ENCODE measurements at regions not wholly inside any gene's neighbourhood (a gene's known extent, or its start where the extent isn't known, plus 50 kb on each side); places are given as distances from the start of the nearest gene placed in this dataset.
A peak's percentile ranks its signal among the peaks of the same experiment; 100 is the strongest.

DNA sequence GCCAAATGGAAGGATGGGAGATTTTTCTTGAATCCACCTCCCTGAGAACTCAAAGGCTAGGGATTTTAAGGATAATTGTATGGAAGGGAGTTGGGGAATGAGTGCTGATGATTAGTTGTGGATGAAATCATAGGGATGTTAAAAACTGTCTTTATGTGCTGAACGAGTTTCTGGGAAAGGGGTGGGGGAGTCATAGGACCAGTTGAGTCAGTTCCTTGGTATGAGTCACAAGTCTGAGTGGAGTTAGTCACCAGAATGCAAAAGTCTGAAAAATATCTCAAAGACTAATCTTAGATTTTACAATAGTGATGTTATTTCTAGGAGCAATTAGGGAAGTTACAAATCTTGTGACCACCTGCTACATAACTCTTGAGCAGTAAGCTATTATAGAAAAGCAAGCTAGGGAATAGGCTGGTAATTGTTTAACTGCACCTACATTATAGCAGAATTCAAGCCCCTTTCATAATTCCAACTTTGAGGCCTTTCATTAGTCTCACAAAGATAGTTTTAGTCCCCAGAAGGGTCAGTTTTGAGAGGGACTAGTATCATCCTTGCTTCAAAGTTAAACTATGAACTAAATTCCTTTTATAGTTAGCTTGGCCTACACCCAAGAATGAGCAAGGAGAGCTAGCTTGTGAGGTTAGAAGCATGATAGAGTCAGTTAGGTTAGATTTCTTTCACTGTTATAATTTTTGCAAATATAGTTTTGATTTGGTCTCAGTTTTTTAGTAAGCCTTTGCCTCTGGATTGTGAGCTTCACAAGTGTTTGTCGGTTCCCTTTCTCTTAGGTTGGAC, 668.0 kb downstream of the ETS1 start:
- DNase-seq (ENCODE audit: low read depth in 3 of 3, low spot score in 2 of 3) = no peak

DNA sequence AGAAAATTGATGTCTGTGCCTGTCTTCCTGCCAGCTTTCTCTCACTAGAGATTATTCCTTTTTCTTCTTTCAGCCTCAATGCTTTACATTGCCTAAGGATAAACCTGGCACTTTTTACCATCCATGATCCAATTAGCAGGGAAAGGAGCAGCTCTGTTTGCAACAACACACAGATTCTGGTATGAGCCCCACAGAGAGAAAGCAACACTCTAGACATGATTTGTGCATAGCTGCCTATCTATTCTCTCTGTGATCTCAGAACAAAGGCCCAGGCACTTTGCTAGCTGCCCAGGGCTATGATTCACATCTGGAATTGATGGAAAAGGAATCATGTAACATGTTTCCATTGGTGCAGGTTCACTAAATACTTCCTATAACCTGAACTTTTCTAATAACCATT, 685.0 kb downstream of the ETS1 start:
- DNase-seq (ENCODE audit: low read depth in 3 of 3, low spot score in 2 of 3) = no peak

DNA sequence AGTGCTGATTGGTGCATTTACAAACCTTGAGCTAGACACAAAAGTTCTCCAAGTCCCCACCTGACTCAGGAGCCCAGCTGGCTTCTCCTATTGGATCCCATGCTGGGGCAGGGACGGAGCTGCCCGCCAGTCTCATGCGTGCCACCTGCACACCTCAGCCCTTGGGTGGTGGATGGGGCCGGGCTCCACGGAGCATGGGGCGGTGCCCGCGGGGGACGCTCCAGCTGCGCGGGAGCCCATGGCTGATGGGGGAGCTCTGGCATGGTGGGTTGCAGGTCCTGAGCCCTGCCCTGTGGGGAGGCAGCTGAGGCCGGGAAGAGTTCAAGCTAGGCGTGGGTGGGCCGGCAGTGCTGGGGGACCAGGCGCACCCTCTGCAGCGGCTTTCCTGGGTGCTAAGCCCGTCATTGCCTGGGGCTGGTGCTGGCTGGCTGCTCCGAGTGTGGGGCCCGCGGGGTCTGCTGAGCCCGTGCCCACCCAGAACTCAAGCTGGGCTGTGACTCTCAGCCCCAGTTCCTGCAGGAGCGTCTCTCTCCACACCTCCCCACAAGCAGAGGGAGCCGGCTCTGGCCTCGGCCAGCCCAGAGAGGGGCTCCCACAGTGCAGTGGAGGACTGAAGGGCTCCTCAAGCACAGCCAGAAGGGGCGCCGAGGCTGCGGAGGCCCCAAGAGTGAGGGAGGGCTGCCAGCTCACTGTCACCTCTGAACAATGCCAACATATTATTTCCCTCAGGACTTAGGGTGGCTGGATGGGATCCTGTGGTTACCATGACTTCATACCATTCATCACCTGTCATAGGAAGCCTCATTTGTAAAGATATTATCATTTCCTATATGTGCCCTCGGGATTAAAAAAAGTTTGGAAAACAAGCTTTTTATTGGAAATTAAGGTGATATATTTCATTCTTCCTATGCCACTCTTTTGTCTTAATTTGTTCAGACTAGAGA, 688.7 kb downstream of the ETS1 start:
- DNase-seq (ENCODE audit: low read depth in 3 of 3, low spot score in 2 of 3) = no peak

DNA sequence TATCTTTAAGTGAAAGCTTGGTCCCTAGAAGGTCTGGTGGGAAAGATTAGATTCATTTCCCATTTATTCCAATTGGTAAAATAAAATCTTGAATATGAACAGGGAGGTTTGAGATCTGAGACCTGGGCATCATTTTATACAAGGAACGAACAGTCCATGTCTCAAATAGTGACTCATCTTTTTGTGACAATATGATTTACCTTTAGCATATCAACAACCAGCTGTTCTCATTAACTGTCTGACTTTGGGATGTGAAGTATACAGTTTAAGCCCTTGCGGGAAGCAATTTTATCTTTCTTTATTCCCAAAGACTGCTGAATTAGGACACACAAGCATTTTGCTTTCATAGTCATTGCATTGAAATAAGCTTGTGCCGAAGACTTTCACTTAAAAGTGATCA, 691.6 kb downstream of the ETS1 start:
- DNase-seq (ENCODE audit: low read depth in 3 of 3, low spot score in 2 of 3) = no peak

DNA sequence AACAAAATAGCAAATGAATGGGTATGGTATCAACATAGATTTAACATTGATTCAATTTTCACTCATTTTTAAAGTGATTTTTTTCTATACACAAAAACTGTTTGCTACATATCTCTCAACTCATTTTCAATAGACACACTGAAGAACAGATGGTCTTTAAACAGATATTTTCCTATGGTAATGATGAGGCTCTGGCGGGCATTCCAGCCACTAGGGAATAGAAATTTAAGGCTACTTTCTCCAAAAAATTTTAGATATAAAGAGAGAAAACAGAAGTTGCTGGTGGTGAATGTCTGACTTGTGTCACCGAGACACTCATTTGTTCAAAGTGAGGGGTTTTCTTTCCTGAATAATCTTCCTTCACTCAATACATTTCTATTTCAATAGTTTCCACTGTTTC, 693.0 kb downstream of the ETS1 start:
- DNase-seq (ENCODE audit: low read depth in 3 of 3, low spot score in 2 of 3) = no peak

DNA sequence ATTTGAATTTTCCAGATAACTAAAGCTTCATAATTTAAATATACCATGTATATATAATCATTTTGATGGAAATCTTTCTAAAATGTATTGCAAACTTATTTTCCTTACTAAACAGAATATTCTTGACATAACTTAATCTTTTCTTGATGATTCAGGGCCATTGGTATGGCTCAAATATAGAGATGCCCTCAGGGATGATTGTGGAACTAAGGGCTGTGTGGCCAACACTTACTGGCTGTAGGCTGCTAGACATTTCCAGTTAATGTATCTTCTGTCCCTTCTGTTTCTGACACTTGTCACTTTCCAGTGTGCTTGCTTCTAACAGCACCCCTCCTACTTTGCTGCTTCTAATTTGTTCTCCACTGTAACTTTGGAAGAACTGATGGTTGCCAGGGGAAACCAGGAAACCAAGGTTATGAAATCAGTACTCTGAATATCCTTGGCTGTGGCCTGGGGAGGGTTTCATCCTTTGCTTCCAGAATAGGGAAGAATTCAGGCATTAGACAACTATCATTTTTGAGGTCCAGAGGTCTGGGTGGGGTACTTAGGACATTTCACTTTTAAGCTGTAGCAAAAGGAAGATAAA, 697.2 kb downstream of the ETS1 start:
- DNase-seq (ENCODE audit: low read depth in 3 of 3, low spot score in 2 of 3) = no peak

DNA sequence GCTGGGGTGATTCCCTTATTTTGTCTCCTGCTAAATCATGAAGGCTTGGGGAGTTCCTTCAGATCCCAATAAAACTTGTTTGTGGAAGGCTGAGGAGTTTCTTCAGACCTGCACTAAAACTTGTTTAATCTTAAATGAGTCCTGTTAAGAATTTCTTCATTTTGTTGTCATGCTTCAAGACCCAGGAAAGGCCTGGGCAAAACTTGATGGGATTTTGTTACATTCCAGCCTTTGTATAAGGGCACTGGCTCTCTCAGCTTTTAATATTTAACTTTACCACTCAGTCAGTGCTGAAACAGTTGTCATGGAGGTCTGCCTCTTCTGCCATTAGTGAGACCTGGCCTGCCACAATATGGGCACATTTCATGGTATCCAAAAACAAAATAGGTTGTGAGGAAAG, 699.0 kb downstream of the ETS1 start:
- DNase-seq (ENCODE audit: low read depth in 3 of 3, low spot score in 2 of 3) = peak in 1 of 3 donors; percentile 10

DNA sequence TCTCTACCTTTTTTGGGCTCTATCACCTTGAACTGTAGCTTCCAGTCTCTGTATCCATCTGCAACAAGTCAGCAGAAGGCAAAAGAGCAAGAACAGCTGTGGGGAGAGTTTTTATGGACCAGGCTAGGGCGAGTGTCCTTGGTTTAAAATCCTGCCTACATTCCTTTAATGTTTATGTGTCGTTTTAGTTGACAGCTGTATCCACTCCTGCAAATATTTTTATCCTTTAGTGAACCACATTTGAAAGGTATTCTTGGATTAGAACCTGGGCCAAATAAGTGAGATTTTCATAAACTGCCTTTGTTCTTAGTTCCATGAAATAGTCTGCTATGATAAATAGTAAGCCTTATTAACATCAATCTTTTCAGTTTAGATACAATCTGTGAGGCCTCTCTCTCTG, 712.2 kb downstream of the ETS1 start:
- DNase-seq (ENCODE audit: low read depth in 3 of 3, low spot score in 2 of 3) = peak in 1 of 3 donors; percentile 29

DNA sequence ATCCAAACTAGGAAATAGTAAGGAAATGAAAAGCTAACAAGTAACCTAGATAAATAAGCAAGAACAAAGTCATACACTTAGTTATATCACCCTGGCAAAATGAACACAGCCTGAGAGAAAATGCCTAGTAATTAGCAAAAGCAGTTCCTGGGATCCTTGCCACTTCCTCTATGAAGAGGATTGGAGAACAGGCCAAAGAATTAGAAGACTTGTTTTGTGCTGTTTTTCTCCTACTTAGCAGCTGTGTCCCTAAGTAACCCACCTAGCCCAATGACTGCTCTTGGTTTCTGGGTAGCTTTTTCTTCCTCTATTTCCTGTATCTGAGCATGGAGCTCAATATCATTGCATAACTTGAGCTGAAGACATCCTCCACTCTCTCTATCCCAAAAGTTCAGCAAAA, 713.9 kb downstream of the ETS1 start:
- DNase-seq (ENCODE audit: low read depth in 3 of 3, low spot score in 2 of 3) = no peak

DNA sequence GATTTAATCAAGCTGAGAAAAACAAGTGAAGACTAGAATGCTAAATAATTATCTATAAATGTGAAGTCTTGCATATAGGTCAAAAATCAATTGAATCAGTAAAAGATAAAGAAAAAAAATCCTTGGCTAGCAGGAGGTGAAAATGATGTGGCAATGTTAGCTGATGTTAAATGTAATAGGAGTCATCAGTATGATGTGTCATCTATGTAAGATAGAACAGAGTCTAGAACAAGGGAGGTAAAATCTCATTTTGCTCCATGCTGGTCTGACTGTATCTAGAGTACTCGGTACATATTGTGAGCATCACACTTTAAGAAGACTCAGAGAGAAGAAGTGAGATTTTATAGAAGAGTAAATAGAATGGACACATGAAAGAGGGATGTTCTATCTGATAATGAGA, 721.2 kb downstream of the ETS1 start:
- no peak for DNase-seq (ENCODE audit: low read depth in 3 of 3, low spot score in 2 of 3)

DNA sequence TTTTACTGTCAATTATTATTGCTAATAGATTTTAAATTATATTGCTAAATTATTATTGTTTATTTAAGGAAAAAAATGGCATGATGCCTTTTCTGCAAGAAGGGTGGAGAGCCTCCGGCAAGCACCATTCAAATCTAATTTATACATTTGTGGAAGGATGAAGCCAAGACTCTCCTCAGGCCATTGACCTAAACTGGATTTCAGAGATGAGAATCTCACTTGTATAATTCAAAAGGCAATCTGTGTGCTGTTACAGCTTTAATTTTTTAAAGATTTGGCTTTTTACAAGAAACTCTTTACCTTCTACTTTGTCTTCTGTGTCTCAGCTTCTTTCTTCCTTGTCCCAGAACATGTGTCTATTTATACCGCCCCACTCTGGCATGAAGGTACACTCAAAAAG, 722.5 kb downstream of the ETS1 start:
- no peak for DNase-seq (ENCODE audit: low read depth in 3 of 3, low spot score in 2 of 3)

DNA sequence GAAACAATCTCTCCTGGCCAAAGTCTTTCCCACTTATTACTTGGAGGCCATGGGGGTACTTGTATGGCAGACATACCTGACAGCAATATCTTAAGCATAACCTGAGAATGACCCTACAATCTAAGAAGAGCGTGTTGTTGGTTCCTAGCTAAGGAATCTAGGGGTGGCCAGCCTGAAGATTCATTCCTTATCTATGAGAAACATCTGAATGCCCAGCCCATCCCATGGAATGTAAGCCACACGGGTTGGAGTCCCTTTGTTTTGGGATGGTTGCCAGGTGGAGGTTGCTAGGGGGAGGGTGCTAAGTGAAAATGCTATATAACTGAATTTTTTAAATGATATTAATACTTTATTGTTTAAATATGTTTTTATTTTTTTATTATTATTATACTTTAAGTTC, 725.0 kb downstream of the ETS1 start:
- no peak for DNase-seq (ENCODE audit: low read depth in 3 of 3, low spot score in 2 of 3)

DNA sequence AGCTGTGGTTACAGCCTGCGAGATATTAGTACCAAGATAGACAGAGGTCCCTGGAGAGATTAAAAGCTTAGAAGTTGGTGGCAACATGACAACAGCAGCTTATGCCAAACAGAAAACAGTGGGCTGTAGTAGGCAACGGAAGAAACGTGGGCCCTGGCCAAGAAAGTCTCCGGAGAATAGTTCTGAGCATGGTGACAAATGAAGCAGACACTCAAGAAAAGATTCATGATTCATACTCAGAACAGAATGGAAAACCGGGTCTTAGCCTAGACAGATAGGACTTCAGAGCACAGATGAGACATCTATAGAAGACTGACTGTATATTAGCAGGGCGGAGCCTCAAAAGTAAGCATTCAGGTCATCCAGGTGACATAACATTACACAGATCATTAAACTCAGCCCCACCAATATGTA, 727.4 kb downstream of the ETS1 start:
- no peak for DNase-seq (ENCODE audit: low read depth in 3 of 3, low spot score in 2 of 3)

DNA sequence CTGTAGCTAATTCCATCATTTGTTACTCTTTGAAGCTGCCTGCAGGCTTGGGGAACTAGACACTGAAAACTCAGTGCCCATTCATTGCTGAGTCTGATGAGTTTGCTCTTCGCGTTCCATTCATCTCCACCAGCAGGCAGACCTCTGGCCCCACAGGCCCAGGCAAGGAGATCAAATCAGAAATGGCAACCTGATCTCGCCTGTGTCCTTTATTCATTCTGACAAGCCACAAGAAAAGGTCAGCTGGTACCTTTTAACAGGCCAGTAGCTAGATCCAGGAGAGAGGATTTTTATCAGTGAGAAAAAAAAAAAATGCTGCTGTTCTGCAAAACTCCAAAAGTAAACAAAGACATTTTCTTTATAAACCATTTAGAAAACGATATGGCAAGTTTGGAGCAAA, 742.5 kb downstream of the ETS1 start:
- DNase-seq (ENCODE audit: low read depth in 3 of 3, low spot score in 2 of 3) = no peak

DNA sequence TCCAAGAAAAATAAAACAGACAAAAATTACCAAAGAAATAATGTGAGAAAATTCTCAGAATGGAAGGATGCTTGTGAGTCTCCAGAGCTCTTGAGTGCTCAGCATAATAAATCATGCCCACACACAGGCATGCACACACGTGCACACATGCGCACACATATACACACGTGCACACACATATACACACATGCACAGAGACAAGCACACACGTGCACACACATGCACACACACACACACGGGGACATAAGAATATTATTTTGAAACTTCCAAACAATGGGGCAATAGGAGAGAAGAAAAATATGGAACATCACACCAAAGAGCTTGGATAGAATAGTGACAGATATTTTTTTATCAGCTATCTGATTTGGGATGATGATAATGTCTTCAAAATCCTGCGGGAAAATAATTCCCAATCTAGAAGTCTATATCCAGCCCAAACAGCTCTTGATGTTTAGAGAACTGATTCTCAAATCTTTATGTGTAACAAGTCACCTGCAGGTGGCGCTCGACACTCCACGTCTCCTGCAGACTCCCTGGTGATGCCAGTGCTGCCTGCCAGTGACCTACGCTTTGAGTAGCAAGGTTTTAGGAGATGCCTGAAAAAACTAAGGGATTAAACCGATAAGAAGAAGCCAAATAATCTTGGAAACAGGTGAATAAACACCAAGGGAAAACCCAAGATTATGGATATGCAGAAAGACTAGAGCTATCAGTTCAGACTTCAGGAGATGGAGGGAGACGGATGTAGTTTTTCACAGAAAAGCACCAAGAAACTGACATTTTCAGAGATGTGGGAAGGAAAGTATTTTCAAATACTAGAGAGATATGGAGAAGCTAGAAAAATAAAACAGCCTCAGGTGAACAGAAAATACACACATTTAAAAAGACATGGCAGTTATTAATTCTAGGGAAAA, 743.6 kb downstream of the ETS1 start:
- peak; percentile 38 to 43 (median 41) for DNase-seq (ENCODE audit: low read depth in 3 of 3, low spot score in 2 of 3)

DNA sequence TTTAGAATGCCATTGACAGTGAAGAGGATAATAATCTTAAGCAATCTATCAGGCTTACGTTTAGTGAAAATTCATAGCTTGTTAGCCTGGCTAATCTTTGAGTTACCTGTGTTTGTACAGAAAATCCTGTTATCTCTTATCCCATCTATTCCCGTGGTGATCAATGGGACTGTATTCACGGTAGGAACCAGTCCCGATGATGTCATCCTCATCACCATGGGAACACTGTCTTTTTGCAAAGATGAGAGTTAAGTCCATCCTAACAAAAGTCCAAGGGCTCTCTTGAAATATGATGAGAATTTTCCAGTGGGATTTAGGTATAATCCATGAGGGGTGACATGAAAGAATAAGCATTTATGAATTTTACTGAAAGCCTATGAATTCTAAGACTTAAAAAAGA, 762.2 kb downstream of the ETS1 start:
- DNase-seq (ENCODE audit: low read depth in 3 of 3, low spot score in 2 of 3) = no peak

DNA sequence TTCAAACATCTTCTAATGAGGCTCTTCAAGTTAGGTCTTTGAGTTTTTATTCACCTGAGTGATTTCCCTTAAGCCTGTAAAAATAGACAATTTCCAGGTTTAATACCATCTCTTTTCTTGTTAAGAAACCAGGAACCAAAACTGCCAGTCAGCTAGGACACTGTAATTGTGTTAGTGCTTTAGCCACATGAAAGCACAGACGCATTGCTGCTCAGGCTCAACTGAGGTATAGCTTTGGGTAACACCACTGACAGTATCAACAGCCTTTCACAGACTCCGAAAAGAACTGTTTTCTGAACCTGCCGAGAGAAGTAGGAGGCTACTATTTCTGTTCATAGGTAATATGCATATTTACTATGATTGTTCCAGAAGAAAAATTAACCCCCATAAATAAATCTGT, 768.7 kb downstream of the ETS1 start:
- DNase-seq (ENCODE audit: low read depth in 3 of 3, low spot score in 2 of 3) = no peak

DNA sequence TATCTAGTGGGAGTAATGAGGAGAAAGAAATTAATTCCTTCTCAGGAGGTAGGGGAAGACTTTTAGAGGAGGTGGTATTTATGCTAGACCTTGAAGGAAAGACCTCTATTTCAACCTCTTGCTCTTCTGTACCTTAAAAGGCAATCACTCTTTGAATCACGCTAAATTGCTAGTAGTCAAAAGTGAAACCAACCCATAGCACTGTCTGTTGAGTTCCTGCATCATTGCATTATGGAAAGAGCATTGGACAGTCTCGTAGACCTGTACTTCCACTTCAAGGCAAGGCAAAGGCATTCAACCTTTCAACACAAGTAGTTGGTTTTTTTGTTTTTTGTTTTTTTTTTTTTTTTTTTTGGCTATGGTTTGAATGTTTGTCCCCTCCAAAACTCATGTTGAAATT, 770.4 kb downstream of the ETS1 start:
- DNase-seq (ENCODE audit: low read depth in 3 of 3, low spot score in 2 of 3) = no peak

DNA sequence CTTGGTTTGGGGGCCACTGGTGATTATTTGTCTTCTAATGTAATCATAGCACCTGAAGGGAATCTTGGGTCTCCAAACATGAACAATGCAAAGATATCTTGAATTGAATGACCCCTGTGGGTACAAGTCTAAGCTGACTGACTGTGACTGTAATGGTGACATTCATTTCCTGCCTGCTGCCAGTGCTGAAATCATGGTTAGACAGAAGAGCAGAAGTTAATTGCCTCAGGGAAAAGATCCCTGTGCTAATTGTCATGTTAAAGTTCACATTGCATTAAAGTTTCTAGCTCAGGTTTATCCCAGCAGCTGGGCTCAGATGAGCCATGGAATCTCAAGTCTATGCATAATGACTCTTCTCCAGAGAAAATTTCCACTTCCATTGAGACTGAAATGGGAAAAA, 772.0 kb downstream of the ETS1 start:
- no peak for DNase-seq (ENCODE audit: low read depth in 3 of 3, low spot score in 2 of 3)

DNA sequence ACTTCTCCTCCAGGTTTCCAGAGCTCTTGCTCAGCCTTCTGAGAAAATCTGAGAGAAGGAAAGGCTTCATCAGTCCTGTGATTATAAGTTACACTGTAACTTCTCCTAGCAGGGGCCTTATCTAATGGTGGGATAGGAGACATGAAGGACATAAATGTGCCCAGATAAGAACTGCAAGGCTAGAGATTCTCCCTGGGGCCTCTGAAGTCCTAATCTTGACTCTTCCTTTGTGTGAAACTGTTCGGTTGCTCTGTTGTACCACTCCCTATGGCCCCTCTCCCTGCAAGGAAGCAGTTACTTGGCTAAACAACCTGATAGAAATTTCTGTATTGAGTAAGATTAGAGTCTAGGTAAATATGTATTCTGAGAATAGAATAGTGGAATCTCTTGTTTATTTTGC, 780.9 kb downstream of the ETS1 start:
- DNase-seq (ENCODE audit: low read depth in 3 of 3, low spot score in 2 of 3) = no peak

DNA sequence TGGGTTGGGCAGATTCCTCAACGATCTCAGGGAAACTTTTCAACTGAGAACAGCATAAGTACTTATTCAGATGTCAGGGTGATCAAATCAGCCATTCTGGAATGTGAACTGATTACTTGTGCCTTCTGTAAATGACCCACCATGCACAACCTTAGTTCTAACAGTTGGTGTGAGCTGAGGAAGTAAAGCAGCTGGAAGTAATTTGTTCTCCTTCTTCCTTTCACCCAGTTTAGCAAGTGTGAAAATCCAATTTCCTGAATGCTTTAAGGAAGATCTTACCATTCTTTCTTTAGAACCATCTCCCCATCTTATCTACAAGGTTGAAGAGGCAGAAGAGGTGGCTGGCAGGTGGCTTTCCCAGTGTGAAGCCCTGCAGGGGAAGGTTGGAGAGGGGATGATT, 781.6 kb downstream of the ETS1 start:
- no peak for DNase-seq (ENCODE audit: low read depth in 3 of 3, low spot score in 2 of 3)
